HG03095 (cell line): ENCODE measurements at regions not wholly inside any gene's neighbourhood (a gene's known extent, or its start where the extent isn't known, plus 50 kb on each side); places are given as distances from the start of the nearest gene placed in this dataset.
A peak's percentile ranks its signal among the peaks of the same experiment; 100 is the strongest.

Source experiments
- ATAC-seq: cut with Tn5 transposase; IDR thresholded peaks from one replicate; pipeline ENCODE4 v1.9.1; 2021; ENCODE audit warnings: moderate library complexity; ENCODE audit not compliant: unreplicated experiment

DNA sequence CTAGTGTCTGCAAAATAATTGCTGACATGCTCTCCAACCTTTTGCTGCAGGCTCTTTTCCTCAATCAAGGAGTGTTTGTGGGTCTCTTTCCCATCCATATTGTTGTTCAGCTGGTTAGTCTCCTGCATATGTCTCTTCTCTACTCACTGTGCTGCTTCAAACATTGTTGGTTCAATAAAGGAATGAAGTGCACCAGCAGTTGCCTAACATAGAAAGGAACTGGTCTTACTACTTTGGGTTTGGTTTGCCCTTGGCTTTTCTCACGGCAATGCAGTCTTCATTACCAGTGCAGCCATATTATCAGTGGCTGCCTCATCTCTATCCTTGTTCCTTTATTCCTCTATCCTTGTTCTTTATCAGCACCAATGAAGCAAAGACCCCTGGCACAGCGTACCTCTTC, 169.7 kb upstream of the TPK1 start:
- no peak for ATAC-seq

- no peak for ATAC-seq
Measured at GRCh38 chr7:144997512-144997911, 161.7 kb upstream of the TPK1 start.

GRCh38 chr7:144995495-144995894, 159.6 kb upstream of the TPK1 start:
- ATAC-seq = no peak

GRCh38 chr7:144991041-144991440, 155.2 kb upstream of the TPK1 start:
- no peak for ATAC-seq

- ATAC-seq = no peak
Measured at GRCh38 chr7:144987686-144988085, 151.8 kb upstream of the TPK1 start.

GRCh38 chr7:144982133-144982532, 146.3 kb upstream of the TPK1 start:
- ATAC-seq = no peak

- no peak for ATAC-seq
Measured at GRCh38 chr7:144975882-144976281, 140.0 kb upstream of the TPK1 start.

DNA sequence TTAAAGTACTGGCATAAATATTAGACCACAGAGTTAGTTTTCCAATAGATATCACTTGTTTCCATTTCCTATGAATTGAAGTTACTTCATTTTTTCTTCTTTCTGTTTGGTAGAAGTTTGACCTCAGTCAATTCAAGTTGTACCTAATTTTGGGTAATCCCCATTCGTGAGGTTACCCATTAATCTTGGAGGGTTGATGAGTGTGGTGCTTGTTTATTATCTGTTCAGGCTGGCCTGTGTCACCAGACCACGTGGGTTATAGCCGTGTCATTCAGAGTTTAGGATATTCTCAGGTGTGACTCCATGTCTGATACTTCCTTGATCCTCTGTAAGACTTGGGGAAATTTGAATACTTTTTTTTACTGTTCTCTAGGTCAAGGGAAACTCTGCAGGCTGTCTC, 133.9 kb upstream of the TPK1 start:
- no peak for ATAC-seq

DNA sequence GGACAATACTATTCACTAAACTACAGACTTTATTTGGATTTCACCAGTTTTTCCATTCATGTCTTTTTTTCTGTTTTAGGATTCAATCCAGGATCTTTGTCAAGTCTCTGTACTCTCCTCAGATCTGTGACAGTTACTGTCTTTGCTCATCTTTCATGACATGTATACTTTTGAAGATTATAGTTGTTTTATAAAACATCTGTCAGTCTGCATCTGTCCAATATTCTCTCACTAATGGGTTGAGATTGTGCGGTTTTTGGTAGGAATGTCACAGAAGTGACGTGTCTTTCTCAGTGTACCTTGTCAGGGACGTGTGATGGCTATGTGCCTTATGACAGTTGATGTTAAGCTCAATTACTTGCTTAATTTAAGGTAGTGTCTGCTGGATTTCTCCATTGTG, 124.9 kb upstream of the TPK1 start:
- no peak for ATAC-seq

- no peak for ATAC-seq
Measured at GRCh38 chr7:144957998-144958397, 122.1 kb upstream of the TPK1 start.

GRCh38 chr7:144955422-144955821, 119.6 kb upstream of the TPK1 start:
- ATAC-seq = no peak

DNA sequence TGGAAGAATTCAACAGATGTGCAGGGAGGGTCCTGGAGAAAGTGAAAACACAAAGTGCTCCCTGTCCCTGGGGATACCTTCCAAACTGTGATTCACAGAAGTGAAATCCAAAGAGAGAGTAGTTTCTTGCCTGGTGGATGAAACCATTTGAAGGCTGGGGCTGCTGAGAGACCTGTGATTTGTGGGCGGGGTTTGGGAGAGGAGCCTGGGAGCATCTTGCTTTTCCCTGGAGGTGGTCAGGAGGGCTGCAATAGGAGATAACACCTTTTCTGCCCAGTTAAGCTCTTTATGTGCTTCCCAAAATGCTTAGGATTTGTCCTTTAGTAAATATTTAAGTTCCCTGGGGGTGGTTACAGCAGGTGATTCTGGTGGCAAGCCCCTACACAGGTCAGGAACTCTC, 105.3 kb upstream of the TPK1 start:
- ATAC-seq = no peak

DNA sequence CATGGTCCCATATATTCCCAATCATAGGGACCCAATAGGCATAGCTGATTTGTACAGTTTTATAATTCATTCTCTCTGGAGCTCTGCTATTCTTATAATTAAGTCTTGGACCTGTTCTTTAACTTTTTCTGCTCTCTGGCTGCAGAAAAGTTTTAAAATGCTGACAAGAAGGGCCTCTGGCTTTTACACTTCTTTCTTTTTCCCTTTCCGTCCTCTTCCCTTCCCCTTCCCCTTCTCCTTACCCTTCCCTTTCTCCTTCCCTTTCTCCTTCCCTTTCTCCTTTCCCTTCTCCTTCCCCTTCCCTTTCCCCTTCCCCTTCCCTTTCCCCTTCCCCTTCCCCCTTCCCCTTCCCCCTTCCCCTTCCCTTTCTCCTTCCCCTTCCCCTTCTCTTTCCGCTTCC, 101.3 kb upstream of the TPK1 start:
- ATAC-seq = no peak

- ATAC-seq = no peak
Measured at GRCh38 chr7:144936314-144936713, 100.5 kb upstream of the TPK1 start.

DNA sequence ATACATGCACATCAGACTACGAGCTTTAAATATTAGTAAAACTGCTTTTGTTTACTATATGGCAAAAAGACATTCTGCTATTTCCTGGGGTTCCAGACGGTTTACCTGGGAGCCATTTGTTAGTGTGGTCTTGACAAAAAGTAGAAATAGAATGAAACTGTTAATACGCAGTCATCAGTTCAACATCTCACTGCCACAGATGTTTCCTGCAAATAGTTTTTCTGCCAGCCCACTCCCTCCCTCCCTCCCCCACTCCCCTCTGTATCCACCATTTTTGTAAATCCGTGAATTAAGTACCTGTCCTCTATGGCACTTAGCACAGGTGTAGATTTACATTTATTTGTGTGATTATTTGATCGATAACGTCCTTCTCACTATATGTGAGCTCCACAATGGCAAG, 74.6 kb upstream of the TPK1 start:
- no peak for ATAC-seq

DNA sequence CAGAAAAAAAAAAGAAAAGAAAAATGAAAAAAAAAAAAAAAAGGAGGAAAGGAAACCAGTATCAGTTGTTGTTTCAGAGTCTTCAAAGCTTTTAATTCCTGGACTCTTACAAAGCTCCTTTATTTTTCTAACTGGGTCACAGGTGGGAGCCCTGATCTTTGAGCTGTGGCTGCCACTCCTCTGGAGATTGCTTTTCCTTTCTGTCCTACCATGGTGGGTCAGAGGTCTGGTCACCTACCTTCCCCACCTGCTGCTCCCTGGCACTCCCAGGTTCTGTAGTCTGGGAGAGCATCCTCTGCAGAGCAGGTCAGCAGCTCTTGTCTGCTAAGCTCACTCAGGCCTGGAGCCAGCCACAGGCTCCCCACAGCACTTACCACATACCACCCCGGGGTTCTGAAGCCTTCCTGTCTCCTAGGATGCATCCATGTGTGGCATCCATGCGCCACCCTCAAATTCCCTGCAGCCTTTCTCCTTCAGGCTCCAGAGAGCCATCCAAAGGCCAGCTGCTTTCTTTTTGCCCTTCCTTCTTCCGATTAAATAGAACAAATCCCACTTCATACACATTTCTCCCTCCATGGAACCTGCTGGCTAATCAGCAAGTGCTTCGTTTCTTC, 73.2 kb upstream of the TPK1 start:
- ATAC-seq = no peak

DNA sequence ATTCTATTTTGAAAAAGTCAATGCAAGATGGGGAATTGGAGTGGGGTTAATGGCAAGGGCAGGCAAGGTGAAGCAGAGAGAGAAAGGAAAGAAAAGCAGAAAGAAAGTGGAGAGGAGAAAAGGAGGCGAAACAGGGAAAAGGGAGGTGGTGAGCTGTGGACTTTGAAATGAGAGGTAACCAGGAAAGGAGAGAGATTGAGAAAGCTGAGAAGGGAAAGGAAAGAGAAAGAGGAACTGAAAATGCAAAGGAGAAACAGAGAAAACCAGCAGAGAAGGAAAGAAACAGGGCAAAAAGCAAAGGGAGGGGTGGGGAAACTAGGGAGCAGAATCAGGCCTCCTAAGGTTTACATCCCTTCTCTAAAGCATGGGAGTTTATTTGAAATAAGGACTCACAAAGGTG, 72.5 kb upstream of the TPK1 start:
- ATAC-seq = no peak

GRCh38 chr7:144907577-144907976, 71.7 kb upstream of the TPK1 start:
- ATAC-seq = peak; percentile 73

DNA sequence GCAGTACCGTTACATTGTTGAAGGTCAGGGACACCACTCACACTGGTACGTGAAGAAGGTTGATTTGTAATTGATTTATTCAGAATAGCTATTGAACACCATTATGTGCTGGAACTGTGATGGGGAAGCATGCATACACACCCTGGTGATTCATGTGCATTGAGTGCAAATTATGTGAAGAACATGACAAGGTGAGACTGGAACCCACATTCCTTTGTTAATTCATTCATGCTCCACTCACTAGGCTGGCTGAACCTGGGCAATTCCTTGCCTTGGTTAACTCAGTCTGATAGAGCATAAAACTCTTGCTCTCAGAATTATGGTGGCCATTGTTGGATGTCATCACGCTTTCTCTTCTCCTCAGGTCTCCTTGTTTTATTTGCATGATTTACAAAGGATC, 67.3 kb upstream of the TPK1 start:
- ATAC-seq = no peak

GRCh38 chr7:144892761-144893160, 56.9 kb upstream of the TPK1 start:
- no peak for ATAC-seq
